NCI-H146 treated with DMSO at 0.1 percent for 48 hours (cell line): ENCODE measurements at regions not wholly inside any gene's neighbourhood (a gene's known extent, or its start where the extent isn't known, plus 50 kb on each side); places are given as distances from the start of the nearest gene placed in this dataset.
A peak's percentile ranks its signal among the peaks of the same experiment; 100 is the strongest.

Source experiments
- DNase-seq: peaks from one replicate; lab custom pipeline; 2025; ENCODE audit not compliant: unreplicated experiment; lab: John Stamatoyannopoulos, UW

GRCh38 chr14:25551674-25552073 is 501.7 kb upstream of the STXBP6 start:
- no peak for DNase-seq

GRCh38 chr14:25546826-25547225 is 496.9 kb upstream of the STXBP6 start:
- no peak for DNase-seq

GRCh38 chr14:25537846-25538455 is 488.0 kb upstream of the STXBP6 start:
- DNase-seq = peak; percentile 55

GRCh38 chr14:25526290-25526689 is 476.3 kb upstream of the STXBP6 start:
- no peak for DNase-seq

GRCh38 chr14:25522926-25523325 is 473.0 kb upstream of the STXBP6 start:
- DNase-seq = no peak

- peak; percentile 46 for DNase-seq
These were observed 472.2 kb upstream of the STXBP6 start for GRCh38 chr14:25522116-25522515.

GRCh38 chr14:25521616-25522015 is 471.7 kb upstream of the STXBP6 start:
- DNase-seq = peak; percentile 47

- DNase-seq = no peak
These were observed 470.9 kb upstream of the STXBP6 start for GRCh38 chr14:25520821-25521220.

GRCh38 chr14:25518364-25518763 is 468.4 kb upstream of the STXBP6 start:
- DNase-seq = peak; percentile 54

GRCh38 chr14:25516838-25517237 is 466.9 kb upstream of the STXBP6 start:
- peak; percentile 25 for DNase-seq

- no peak for DNase-seq
These were observed 458.9 kb upstream of the STXBP6 start for GRCh38 chr14:25508845-25509244.

- DNase-seq = no peak
These were observed 451.8 kb upstream of the STXBP6 start for GRCh38 chr14:25501749-25502148.

GRCh38 chr14:25488961-25489360 is 439.0 kb upstream of the STXBP6 start:
- DNase-seq = no peak

GRCh38 chr14:25485381-25485780 is 435.4 kb upstream of the STXBP6 start:
- DNase-seq = peak; percentile 14

- no peak for DNase-seq
These were observed 435.0 kb upstream of the STXBP6 start for GRCh38 chr14:25484906-25485305.

GRCh38 chr14:25484235-25484634 is 434.3 kb upstream of the STXBP6 start:
- peak; percentile 37 for DNase-seq

- DNase-seq = no peak
These were observed 427.6 kb upstream of the STXBP6 start for GRCh38 chr14:25477316-25478098.

GRCh38 chr14:25472700-25473099 is 422.8 kb upstream of the STXBP6 start:
- DNase-seq = no peak

- DNase-seq = no peak
These were observed 414.8 kb upstream of the STXBP6 start for GRCh38 chr14:25464772-25465171.

GRCh38 chr14:25464078-25464477 is 414.1 kb upstream of the STXBP6 start:
- DNase-seq = no peak

- no peak for DNase-seq
These were observed 413.5 kb upstream of the STXBP6 start for GRCh38 chr14:25463480-25463879.

GRCh38 chr14:25461780-25462179 is 411.8 kb upstream of the STXBP6 start:
- DNase-seq = no peak

- no peak for DNase-seq
These were observed 394.4 kb upstream of the STXBP6 start for GRCh38 chr14:25444381-25444780.
